GM19467 (cell line): ENCODE measurements at regions not wholly inside any gene's neighbourhood (a gene's known extent, or its start where the extent isn't known, plus 50 kb on each side); places are given as distances from the start of the nearest gene placed in this dataset.

Experiments used
- ATAC-seq: cut with Tn5 transposase; IDR thresholded peaks from one replicate; pipeline ENCODE4 v1.9.1; 2021; ENCODE audit warnings: mild to moderate bottlenecking, moderate library complexity; ENCODE audit not compliant: unreplicated experiment

GRCh38 chr9:106683454-106683853, 179.5 kb upstream of the ZNF462 start:
- no peak for ATAC-seq

GRCh38 chr9:106684940-106685695, 177.8 kb upstream of the ZNF462 start:
- ATAC-seq: no peak

- ATAC-seq: no peak
Observed at GRCh38 chr9:106689089-106689488, 173.9 kb upstream of the ZNF462 start.

GRCh38 chr9:106691627-106692026, 171.3 kb upstream of the ZNF462 start:
- ATAC-seq: no peak

- no peak for ATAC-seq
Observed at GRCh38 chr9:106693558-106693957, 169.4 kb upstream of the ZNF462 start.

DNA sequence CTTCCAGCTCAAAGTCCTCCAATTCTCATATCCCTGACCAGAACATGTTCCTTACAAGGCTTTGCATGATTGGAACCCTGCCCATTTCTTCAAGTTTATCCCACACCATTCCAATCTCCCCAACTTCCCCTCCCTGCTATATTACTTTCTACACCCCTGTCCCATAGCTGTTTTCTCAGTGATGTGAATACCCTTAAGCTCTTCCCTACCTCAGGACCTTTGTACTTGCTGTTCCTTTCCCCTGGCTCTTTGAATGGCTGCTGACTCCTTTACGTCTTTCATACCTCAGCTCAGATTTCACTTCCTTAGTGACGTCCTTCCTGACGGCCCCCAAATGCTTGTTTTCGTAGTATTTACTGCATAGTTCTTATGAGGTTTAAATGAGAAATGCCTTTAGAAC, 166.2 kb upstream of the ZNF462 start:
- no peak for ATAC-seq

GRCh38 chr9:106697390-106697749, 165.6 kb upstream of the ZNF462 start:
- ATAC-seq: no peak

DNA sequence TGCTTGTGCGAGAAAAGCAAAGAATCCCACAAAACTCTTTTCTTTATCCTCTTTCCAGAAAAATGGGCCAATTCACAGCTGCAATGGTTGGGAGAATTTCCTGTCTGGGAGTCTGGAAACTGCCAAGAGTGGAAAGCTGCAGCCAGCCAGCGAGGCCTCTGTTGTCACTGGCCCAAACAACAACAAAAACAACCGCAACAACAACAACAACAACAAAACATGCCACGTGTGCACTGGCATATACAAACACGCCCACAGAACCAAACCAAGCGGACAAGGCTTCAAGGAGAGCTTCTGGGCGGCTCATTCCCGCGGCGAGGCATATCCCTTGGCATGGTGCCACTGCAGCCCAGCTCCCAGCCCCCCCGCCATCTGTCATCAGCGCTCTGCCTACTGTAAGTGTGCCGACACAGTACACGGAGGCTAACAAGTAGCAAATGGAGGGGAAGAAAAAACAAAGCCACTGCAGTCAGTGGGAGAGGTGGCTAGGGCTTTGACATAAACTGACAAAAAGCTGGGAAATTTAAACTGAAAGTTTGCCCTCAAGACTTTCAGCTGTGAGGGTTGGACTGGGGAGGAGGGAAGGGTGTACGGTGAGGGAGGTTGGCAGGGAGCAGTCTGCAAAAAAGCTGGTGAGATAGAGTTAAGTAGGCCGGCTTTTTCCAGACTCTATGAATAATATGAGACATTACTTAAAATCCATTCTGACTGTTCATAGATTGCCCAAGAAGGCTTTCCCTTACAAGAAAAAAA, 165.0 kb upstream of the ZNF462 start:
- ATAC-seq: no peak

DNA sequence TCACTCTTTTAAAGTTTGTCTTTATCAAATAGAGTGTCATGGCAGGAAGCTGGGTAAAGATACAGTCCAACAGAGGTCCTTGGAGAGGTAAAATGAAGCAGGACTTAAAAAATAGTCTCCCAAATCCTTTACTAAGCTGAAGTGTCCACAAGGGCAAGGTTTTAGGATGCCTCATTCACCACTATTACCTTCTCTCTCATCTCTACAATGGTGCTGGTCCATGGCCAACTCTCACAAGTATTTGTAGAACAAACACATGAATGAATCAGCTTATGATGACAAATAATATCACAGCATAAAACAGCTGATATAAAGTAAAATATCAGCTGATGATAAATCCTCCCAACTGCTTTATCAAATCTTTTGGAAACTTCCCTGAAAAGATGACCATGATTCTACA, 162.3 kb upstream of the ZNF462 start:
- ATAC-seq: no peak

DNA sequence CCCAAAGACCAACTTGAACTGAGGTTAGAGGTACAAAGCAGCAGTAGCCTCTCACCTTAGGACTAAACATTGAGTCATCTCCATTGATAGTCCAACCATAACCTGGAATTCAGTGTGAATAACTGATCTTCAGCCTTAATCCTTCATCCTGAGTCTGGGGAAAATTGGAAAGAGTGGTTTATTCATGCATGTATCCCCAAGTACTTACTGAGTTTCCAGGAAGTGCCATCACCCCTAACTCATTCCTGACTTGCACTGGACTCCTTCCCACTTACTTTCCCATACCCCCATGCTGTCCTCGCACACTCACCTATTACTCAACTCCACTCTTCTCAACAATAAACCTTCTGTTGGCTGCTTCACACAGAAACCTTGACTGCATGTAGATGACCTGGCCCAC, 161.4 kb upstream of the ZNF462 start:
- ATAC-seq: no peak

- ATAC-seq: no peak
Observed at GRCh38 chr9:106704056-106704615, 158.8 kb upstream of the ZNF462 start.

- no peak for ATAC-seq
Observed at GRCh38 chr9:106707291-106707690, 155.7 kb upstream of the ZNF462 start.

DNA sequence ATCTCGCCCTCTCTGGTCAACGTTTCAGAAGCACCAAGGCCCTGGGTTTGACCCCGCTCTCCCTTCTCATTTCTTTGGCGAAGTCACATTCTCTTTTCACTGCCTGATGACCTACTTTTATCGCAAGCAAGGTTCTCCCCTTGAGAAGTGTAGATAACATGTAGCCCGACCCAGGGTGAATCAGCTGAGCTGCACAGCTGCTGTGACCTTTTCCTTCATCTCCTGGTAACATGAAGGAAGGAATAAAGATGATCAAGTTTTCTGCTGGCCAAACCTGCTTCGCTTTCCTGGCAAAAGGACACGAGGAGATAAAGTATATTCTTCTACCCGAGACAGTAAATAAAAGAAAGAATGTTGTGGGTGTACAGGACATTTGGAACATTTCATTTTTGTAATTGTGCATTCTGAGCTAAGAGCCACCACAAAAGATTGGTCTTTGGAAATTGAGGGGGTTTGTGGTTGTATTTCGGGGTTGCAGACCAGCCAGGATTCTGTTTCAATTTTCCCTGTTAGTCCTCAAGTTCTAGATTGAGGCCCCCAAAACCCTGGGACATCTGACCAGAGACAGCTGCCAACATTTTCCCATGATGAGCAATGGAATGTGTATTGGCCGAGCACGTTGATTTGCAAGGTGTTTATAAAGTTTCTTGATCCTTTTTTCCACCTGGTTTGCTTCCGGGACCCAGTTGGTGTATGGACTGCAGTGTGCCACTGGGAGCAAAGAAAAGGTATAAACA, 155.1 kb upstream of the ZNF462 start:
- no peak for ATAC-seq

GRCh38 chr9:106708475-106709146, 154.4 kb upstream of the ZNF462 start:
- ATAC-seq: no peak

GRCh38 chr9:106712279-106712678, 150.7 kb upstream of the ZNF462 start:
- ATAC-seq: no peak

DNA sequence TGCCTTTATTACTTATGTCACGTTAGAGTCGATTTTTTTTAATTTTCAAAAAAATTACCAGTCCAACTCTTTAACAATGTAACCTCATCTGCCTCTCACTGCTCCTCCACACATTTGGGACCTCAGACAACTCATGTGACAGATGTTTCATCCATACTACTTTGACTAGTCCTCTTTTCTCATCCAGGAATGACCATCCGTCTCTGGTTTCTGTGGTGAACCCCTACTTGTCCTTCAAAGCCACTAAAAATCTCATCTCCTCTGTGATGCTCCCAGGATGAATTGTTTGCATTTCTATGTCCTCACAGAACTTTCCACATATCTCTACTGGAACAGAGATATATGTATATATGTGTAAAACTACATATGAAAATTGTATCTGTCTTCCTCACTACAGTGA, 149.8 kb upstream of the ZNF462 start:
- ATAC-seq: no peak

- no peak for ATAC-seq
Observed at GRCh38 chr9:106716820-106717219, 146.1 kb upstream of the ZNF462 start.

- no peak for ATAC-seq
Observed at GRCh38 chr9:106717686-106718085, 145.3 kb upstream of the ZNF462 start.

- no peak for ATAC-seq
Observed at GRCh38 chr9:106718936-106719335, 144.0 kb upstream of the ZNF462 start.

GRCh38 chr9:106722051-106722753, 140.8 kb upstream of the ZNF462 start:
- no peak for ATAC-seq
